ENCODE measurements at regions not wholly inside any gene's neighbourhood (a gene's known extent, or its start where the extent isn't known, plus 50 kb on each side); places are given as distances from the start of the nearest gene placed in this dataset.
"Not testable (repeated sequence)": the region's sequence is repeated elsewhere in the genome, so short reads cannot be mapped to it uniquely, and the experiment has no call there.

- TF ChIP-seq, protein P1, sequence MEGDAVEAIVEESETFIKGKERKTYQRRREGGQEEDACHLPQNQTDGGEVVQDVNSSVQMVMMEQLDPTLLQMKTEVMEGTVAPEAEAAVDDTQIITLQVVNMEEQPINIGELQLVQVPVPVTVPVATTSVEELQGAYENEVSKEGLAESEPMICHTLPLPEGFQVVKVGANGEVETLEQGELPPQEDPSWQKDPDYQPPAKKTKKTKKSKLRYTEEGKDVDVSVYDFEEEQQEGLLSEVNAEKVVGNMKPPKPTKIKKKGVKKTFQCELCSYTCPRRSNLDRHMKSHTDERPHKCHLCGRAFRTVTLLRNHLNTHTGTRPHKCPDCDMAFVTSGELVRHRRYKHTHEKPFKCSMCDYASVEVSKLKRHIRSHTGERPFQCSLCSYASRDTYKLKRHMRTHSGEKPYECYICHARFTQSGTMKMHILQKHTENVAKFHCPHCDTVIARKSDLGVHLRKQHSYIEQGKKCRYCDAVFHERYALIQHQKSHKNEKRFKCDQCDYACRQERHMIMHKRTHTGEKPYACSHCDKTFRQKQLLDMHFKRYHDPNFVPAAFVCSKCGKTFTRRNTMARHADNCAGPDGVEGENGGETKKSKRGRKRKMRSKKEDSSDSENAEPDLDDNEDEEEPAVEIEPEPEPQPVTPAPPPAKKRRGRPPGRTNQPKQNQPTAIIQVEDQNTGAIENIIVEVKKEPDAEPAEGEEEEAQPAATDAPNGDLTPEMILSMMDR (IDR thresholded peaks at IDR 0.05) = not testable (repeated sequence)
- TF ChIP-seq POLR2A (IDR thresholded peaks at IDR 0.05) = not testable (repeated sequence)
These were observed 776.8 kb upstream of the TPTE start for GRCh38 chr21:9744593-9744992.

All from thyroid gland (tissue), 4 donors.